HG02642 (cell line): ENCODE measurements at regions not wholly inside any gene's neighbourhood (a gene's known extent, or its start where the extent isn't known, plus 50 kb on each side); places are given as distances from the start of the nearest gene placed in this dataset.

Experiments
- ATAC-seq: cut with Tn5 transposase; IDR thresholded peaks from one replicate; pipeline ENCODE4 v1.9.1; 2021; ENCODE audit warnings: mild to moderate bottlenecking; ENCODE audit not compliant: unreplicated experiment, poor library complexity

DNA sequence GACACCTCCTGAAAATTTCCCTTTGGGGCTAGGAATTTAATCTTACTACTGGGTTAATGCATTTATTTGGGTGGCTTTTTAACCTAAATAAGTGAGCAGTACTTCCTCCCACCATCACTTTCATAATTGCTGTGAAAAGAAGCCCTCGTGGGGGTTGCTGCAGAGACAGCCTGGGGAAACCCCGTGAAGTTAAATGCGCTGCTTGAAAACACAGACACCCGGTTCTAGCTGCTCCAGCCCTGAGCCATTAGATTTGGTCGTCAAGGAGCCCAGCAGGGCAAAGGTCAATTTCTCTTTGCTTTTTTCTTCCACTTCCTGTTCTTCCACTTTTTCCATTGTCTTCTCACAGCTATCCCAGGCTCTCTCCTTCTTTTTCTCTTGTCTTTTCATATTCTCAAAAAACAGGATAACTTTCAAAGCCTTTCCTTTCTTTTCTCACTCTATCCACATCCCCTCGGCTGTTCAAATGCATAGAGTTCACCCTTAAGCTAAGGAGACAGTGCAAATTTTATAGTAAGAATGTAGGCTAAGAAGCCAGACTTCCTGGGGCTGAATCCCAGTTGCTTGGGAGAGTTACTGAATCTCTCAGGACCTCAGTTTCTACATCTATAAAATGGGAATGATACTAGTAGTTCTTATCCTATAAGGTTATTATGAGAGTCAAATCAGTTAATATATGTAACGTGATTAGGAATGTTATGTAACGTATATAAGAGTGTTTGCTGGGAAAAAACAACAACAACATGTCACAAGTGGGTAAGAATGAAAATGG lies 91.5 kb upstream of the ZNF827 start:
- ATAC-seq, result peak; percentile 86

GRCh38 chr4:146029147-146029546 lies 90.5 kb upstream of the ZNF827 start:
- no peak for ATAC-seq

- no peak for ATAC-seq
Observed at GRCh38 chr4:146027761-146028160, 89.1 kb upstream of the ZNF827 start.

DNA sequence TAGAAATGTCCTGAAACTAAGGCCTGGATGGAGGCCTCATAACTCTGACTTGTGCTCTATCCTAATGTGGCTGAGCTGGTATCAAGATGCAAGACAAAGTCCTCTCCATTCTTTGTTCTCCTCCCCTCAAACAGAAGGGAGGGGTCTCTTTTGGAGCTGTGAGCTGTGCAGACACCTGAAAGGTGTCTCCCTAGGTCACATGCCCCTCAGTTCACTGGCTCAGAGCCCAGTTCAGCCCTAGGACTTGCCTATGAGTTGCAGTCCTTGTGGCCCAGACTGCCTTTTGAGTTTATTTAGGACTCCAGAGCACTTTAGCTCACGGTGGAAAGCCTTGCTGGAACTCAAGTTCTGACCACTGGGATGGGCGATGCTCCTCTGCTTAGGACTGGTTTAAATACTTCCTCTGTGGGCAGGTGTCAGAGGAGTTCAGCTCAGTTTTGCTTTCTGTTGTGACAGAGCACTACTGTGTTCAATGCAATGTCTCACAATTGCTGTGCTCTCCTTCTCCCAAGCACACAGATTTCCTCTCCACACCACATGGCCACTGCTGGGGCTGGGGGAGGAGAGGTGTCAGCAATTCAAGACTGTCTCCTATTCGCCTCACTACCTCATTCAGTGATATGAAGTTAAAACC lies 84.8 kb upstream of the ZNF827 start:
- peak; percentile 98 for ATAC-seq

DNA sequence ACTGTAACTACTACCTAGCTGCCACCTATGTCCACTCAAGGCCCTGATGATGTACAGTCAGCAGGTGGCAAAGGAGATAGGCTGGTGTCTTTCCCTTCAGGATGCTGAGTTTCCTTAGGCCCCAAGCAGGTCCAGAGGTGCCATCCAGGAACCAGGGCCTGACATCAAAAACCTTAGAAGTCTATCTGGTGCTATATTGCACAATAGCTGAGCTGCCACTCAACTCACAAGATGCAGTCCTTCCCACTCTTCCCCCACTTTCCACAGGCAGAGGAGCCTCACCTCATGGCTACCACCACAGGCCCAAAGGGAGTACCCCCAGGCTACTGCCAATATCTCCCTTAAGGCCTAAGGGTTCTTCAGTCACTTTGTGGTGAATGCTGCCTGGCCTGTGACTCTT lies 83.9 kb upstream of the ZNF827 start:
- no peak for ATAC-seq

DNA sequence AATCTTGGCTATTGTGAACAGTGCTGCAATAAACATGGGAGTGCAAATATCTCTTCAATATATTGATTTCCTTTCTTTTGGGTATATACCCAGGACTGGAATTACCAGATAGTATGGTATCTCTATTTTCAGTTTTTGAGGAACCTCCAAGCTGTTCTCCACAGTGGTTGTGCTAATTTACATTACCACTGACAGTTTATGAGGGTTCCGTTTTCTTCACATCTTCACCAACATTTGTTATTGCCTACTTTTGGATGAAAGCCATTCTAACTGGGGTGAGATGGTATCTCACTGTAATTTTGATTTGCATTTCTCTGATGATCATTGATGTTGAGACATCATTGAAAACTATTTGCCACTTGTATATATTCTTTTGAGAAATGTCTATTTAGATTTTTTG lies 79.6 kb upstream of the ZNF827 start:
- ATAC-seq, result no peak

- no peak for ATAC-seq
Observed at GRCh38 chr4:146004730-146005129, 66.1 kb upstream of the ZNF827 start.

GRCh38 chr4:145988628-145989027 lies 50.0 kb upstream of the ZNF827 start:
- no peak for ATAC-seq
